ENCODE measurements at regions not wholly inside any gene's neighbourhood (a gene's known extent, or its start where the extent isn't known, plus 50 kb on each side); places are given as distances from the start of the nearest gene placed in this dataset.

- intact Hi-C loops (cut with micrococcal nuclease; ENCODE audit: unreplicated experiment) = no loop called here
These were observed 1377.1 kb upstream of the PIK3C3 start for GRCh38 chr18:40577981-40578365.

DNA sequence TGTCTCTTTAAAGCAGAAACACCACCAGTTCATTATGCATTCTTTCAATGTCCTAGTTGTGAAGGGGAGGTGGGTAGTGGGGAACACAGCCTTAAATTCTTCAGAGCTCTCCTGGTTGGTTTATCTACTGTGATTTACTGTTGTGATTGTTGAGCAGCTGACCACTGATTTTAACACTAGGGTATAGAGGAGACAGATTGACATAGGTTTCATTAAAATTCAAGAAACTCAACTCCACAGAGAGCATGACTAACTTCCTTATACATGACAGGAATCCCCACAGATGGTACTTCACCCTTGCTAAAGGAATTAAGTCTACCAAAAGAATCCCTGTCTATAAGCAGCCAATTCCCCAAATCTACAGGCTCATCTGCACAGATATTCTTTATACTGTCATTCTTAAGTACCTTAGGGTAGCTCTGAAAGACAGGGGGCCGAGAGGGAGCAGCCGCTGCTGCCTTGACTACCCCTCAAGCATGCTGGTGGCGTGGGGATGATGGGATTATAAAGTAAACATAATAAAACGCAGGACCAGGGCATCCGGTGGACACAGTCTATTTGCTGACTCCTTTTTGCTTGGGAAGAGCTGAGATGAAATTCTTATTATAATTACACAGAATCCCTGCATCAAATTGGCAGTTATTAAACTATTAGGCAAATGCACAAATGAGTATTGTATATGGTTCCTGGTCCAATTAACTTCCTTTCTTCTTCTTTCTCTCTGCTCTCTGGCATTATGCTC lies 1377.6 kb upstream of the PIK3C3 start:
- no peaks in the 10 kb centered on the region for H3K9me3 ChIP-seq
- CTCF ChIA-PET = no interaction called here
- H3K27me3 ChIP-seq (replicated peaks; ENCODE audit: control insufficient read depth, insufficient read depth, low read length) = no peaks in the 10 kb centered on the region
- Mint-ChIP-seq H3K27ac (ENCODE audit: unreplicated experiment) (no peak overlapping the region), H3K4me1 (ENCODE audit: low read depth, unreplicated experiment) (no peaks in the 10 kb centered on the region), H3K27me3 (ENCODE audit: insufficient read depth, unreplicated experiment) (no peaks in the 10 kb centered on the region), H3K36me3 (ENCODE audit: insufficient read depth, unreplicated experiment) (no peaks in the 10 kb centered on the region), H3K9me3 (ENCODE audit: unreplicated experiment) (no peaks in the 10 kb centered on the region), H3K4me3 (ENCODE audit: unreplicated experiment) (no peak overlapping the region)
- H3K4me3 ChIP-seq (ENCODE audit: low read depth, low read length) = no peak overlapping the region
- BruUV-seq (replicated peaks) = no TSS peak
- DNase-seq = no peak
- no peaks in the 10 kb centered on the region for H3K4me1 ChIP-seq
- POLR2A ChIA-PET = no interaction called here
- intact Hi-C loops (cut with micrococcal nuclease; ENCODE audit: unreplicated experiment) = no loop called here
- no peak for TF ChIP-seq CTCF (IDR thresholded peaks at IDR 0.05; ENCODE audit: insufficient read depth in 1 of 2, low read depth in 1 of 2, low read length in 1 of 2, severe bottlenecking in 1 of 2, unreplicated experiment in 1 of 2)
- no peaks in the 10 kb centered on the region for H3K36me3 ChIP-seq (ENCODE audit: control insufficient read depth, insufficient read depth, low read length)

More at GRCh38 chr18:40577981-40578365, 1377.1 kb upstream of the PIK3C3 start:
- Mint-ChIP-seq H3K4me1 (ENCODE audit: low read depth, unreplicated experiment) (no peaks in the 10 kb centered on the region), H3K27ac (ENCODE audit: unreplicated experiment) (no peak overlapping the region), H3K9me3 (ENCODE audit: unreplicated experiment) (no peaks in the 10 kb centered on the region), H3K4me3 (ENCODE audit: unreplicated experiment) (no peak overlapping the region), H3K27me3 (ENCODE audit: insufficient read depth, unreplicated experiment) (no peaks in the 10 kb centered on the region), H3K36me3 (ENCODE audit: insufficient read depth, unreplicated experiment) (no peaks in the 10 kb centered on the region)
- ChIA-PET POLR2A (no interaction called here), CTCF (no interaction called here)
- BruUV-seq (replicated peaks) = no TSS peak
- no peak overlapping the region for H3K4me3 ChIP-seq (ENCODE audit: low read depth, low read length)
- no peaks in the 10 kb centered on the region for H3K27me3 ChIP-seq (replicated peaks; ENCODE audit: control insufficient read depth, insufficient read depth, low read length)
- DNase-seq = no peak
- no peaks in the 10 kb centered on the region for H3K4me1 ChIP-seq
- no peaks in the 10 kb centered on the region for H3K9me3 ChIP-seq
- TF ChIP-seq CTCF (IDR thresholded peaks at IDR 0.05; ENCODE audit: insufficient read depth in 1 of 2, low read depth in 1 of 2, low read length in 1 of 2, severe bottlenecking in 1 of 2, unreplicated experiment in 1 of 2) = no peak
- H3K36me3 ChIP-seq (ENCODE audit: control insufficient read depth, insufficient read depth, low read length) = no peaks in the 10 kb centered on the region

- no peak for DNase-seq
- Histone ChIP-seq H3K4me1 (no peaks in the 10 kb centered on the region), H3K9me3 (no peaks in the 10 kb centered on the region), H3K27me3 (replicated peaks; ENCODE audit: control insufficient read depth, insufficient read depth, low read length) (no peaks in the 10 kb centered on the region), H3K36me3 (ENCODE audit: control insufficient read depth, insufficient read depth, low read length) (no peaks in the 10 kb centered on the region), H3K4me3 (ENCODE audit: low read depth, low read length) (no peak overlapping the region)
- H3K4me3 Mint-ChIP-seq (ENCODE audit: unreplicated experiment) = no peak overlapping the region
- H3K27ac Mint-ChIP-seq (ENCODE audit: unreplicated experiment) = no peak overlapping the region
- ChIA-PET POLR2A (no interaction called here), CTCF (no interaction called here)
- intact Hi-C loops (cut with micrococcal nuclease; ENCODE audit: unreplicated experiment) = no loop called here
- TF ChIP-seq CTCF (IDR thresholded peaks at IDR 0.05; ENCODE audit: insufficient read depth in 1 of 2, low read depth in 1 of 2, low read length in 1 of 2, severe bottlenecking in 1 of 2, unreplicated experiment in 1 of 2) = no peak
- no TSS peak for BruUV-seq (replicated peaks)
- H3K36me3 Mint-ChIP-seq (ENCODE audit: insufficient read depth, unreplicated experiment) = no peaks in the 10 kb centered on the region
- no peaks in the 10 kb centered on the region for H3K27me3 Mint-ChIP-seq (ENCODE audit: insufficient read depth, unreplicated experiment)
- no peaks in the 10 kb centered on the region for H3K9me3 Mint-ChIP-seq (ENCODE audit: unreplicated experiment)
- no peaks in the 10 kb centered on the region for H3K4me1 Mint-ChIP-seq (ENCODE audit: low read depth, unreplicated experiment)
These were observed 1378.4 kb upstream of the PIK3C3 start for GRCh38 chr18:40576507-40577115.

All from Caco-2 (cell line).